ENCODE measurements at regions not wholly inside any gene's neighbourhood (a gene's known extent, or its start where the extent isn't known, plus 50 kb on each side); places are given as distances from the start of the nearest gene placed in this dataset.
A peak's percentile ranks its signal among the peaks of the same experiment; 100 is the strongest.

DNA sequence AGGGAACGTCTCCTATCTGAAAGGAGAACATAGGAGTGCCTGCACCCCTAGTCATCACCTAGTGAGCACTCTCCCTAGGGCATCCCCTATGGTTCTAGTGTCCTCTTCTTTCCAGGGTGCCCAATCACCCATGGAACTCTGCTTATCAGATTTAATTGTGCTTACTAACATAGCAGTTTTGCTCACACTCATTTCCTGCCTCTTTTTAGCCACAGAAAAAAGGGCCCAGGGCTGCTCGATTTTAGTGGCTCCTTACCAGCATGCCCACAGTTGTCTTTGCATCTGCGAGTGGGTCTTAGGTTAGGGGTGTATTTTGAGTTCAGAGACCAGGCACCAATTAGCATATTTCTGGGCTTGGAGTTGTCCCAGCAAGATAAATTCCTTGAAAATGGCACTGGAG is 1110.2 kb downstream of the TAF11L14 start:
- peaks cover 60% of the 10 kb centered on the region for H3K4me1 Mint-ChIP-seq (ENCODE audit: low read depth)
- peak; percentile 45 for ATAC-seq
- intact Hi-C loops (cut with micrococcal nuclease): no loop called here
- peaks cover 12% of the 10 kb centered on the region for H3K9me3 Mint-ChIP-seq
- CTCF ChIA-PET: no interaction called here
- no peaks in the 10 kb centered on the region for H3K27me3 Mint-ChIP-seq
- peak overlapping the region; percentile 88 for H3K27ac Mint-ChIP-seq
- peaks cover 32% of the 10 kb centered on the region for H3K36me3 Mint-ChIP-seq (ENCODE audit: low read depth)
- peak; percentile 38 for DNase-seq
- POLR2A ChIA-PET: no interaction called here
- H3K4me3 Mint-ChIP-seq: peak overlapping the region; percentile 87
- TF ChIP-seq, protein P1, sequence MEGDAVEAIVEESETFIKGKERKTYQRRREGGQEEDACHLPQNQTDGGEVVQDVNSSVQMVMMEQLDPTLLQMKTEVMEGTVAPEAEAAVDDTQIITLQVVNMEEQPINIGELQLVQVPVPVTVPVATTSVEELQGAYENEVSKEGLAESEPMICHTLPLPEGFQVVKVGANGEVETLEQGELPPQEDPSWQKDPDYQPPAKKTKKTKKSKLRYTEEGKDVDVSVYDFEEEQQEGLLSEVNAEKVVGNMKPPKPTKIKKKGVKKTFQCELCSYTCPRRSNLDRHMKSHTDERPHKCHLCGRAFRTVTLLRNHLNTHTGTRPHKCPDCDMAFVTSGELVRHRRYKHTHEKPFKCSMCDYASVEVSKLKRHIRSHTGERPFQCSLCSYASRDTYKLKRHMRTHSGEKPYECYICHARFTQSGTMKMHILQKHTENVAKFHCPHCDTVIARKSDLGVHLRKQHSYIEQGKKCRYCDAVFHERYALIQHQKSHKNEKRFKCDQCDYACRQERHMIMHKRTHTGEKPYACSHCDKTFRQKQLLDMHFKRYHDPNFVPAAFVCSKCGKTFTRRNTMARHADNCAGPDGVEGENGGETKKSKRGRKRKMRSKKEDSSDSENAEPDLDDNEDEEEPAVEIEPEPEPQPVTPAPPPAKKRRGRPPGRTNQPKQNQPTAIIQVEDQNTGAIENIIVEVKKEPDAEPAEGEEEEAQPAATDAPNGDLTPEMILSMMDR (IDR thresholded peaks at IDR 0.05): no peak

DNA sequence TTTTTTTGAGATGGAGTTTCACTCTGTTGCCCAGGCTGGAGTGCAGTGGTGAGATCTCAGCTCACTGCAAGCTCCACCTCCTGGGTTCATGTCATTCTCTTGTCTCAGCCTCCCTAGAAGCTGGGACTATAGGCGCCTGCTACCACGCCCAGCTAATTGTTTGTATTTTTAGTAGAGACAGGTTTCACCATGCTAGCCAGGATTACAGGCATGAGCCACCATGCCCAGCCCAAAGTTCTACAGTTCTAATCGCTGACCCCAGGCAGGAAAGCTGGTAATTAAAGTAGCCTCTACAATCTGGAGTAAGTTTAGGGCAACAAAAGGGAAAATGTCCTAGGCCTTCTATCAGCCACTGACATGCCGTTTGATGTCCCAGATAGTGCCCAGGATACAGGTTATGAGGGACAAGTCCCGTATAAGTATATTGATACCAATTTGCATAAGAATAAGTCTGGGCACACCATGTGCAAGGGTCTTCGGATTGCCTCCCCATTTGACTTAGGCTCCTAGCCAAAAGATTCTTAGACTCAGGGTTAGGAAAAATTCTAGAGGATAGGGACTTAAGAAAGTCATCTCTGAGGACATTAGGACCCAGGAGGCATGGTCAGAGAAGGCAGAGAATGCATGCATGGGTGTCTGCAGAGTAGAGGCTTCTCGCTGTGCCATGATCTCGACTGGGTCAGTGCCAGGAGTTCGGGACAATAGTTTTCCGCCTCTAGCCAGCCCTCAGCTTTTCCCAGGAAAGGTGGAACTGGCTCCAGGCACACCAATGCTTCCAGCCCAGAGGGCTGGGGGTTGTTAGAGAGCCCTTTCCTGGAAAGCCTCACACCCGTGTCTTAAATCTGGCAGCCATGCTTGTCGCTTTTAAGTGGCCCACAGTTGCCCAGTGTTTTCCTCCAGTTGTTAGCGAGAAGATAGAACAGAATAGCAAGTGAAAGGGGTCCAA is 1111.1 kb downstream of the TAF11L14 start:
- DNase-seq (peak; percentile 52), ATAC-seq (peak; percentile 41)
- peak overlapping the region; percentile 87 for H3K4me3 Mint-ChIP-seq
- H3K27ac Mint-ChIP-seq: peak overlapping the region; percentile 88
- intact Hi-C loops (cut with micrococcal nuclease): loop anchor here (5.0 kb wide), 1 partner anchor 48 kb away; no protein-coding TSS in a partner anchor
- no peaks in the 10 kb centered on the region for H3K27me3 Mint-ChIP-seq
- ChIA-PET CTCF (interaction anchor here (1.8 kb wide), 1 partner anchor 13 kb away, joined by 4 read pairs; no protein-coding TSS in a partner anchor), POLR2A (no interaction called here)
- peaks cover 15% of the 10 kb centered on the region for H3K9me3 Mint-ChIP-seq
- TF ChIP-seq, protein P1 (IDR thresholded peaks at IDR 0.05): no peak
- peaks cover 32% of the 10 kb centered on the region for H3K36me3 Mint-ChIP-seq (ENCODE audit: low read depth)
- peaks cover 63% of the 10 kb centered on the region for H3K4me1 Mint-ChIP-seq (ENCODE audit: low read depth)

DNA sequence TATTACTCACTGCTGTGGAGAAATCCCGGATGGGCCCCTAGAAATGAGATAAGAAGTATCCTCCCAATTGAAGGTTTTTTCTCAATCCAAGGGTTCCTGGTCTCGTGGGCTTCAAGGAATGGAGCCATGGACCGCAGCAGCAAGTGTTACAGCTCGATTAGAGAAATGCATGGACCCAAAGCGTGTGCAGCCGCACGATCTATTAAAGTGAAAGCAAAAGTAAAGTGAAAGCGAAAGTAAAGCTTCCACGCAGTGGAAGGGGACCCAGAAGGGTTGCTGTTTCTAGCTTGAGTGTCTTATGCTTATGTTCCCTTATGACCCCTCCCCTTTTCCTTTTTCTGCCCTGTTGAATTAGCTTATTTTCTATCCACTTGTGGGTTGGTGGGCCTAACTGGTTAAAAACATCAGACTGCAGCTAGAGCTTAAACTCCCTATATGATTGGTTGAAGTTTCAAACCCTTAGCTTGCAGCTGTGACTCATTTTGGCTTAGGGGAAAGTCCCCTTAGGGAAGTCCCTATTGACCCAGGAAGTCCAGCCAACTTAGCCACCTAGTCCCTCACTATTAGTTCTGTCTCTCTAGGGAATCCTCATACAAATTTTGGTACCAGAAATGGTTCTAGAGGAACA is 1111.8 kb downstream of the TAF11L14 start:
- Mint-ChIP-seq H3K27ac (peak overlapping the region; percentile 88), H3K36me3 (ENCODE audit: low read depth) (peaks cover 25% of the 10 kb centered on the region), H3K9me3 (peaks cover 15% of the 10 kb centered on the region), H3K27me3 (no peaks in the 10 kb centered on the region), H3K4me1 (ENCODE audit: low read depth) (peaks cover 55% of the 10 kb centered on the region), H3K4me3 (peak overlapping the region; percentile 87)
- intact Hi-C loops (cut with micrococcal nuclease): loop anchor here (5.0 kb wide), 1 partner anchor 49 kb away; no protein-coding TSS in a partner anchor
- POLR2A ChIA-PET: no interaction called here
- ATAC-seq (peak; percentile 79), DNase-seq (peak; percentile 46)
- TF ChIP-seq, protein P1 (IDR thresholded peaks at IDR 0.05): no peak
- CTCF ChIA-PET: interaction anchor here (1.8 kb wide), 1 partner anchor 13 kb away, joined by 4 read pairs; no protein-coding TSS in a partner anchor

DNA sequence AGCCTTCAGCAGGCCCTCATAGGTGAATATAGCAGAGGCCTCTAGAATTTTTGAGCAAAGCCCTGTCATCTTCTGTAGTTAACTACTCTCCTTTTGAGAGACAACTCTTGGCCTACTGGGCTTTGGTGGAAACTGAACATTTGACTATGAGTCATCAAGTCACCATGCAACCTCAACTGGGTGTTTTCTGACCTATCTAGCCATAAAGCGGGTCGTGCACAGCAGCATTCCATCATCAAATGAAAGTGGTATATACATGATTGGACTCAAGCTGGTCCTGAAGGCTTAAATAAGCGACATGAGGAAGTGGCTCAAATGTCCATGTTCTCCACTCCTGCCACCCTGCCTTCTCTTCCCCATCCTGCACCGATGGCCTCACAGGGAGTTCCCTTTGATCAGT is 1115.5 kb downstream of the TAF11L14 start:
- TF ChIP-seq, protein P1 (IDR thresholded peaks at IDR 0.05): no peak
- H3K4me3 Mint-ChIP-seq: no peak overlapping the region
- no peak overlapping the region for H3K27ac Mint-ChIP-seq
- ChIA-PET POLR2A (interaction anchor here (0.6 kb wide), 1 partner anchor 131 kb away, joined by 3 read pairs; no protein-coding TSS in a partner anchor), CTCF (no interaction called here)
- ATAC-seq: peak; percentile 34
- peaks cover 43% of the 10 kb centered on the region for H3K4me1 Mint-ChIP-seq (ENCODE audit: low read depth)
- H3K36me3 Mint-ChIP-seq (ENCODE audit: low read depth): peaks cover 8% of the 10 kb centered on the region
- intact Hi-C loops (cut with micrococcal nuclease): loop anchor here (5.0 kb wide), 1 partner anchor 52 kb away; no protein-coding TSS in a partner anchor
- peak; percentile 51 for DNase-seq
- H3K27me3 Mint-ChIP-seq: no peaks in the 10 kb centered on the region
- peaks cover 15% of the 10 kb centered on the region for H3K9me3 Mint-ChIP-seq

Measured in activated CD8-positive, alpha-beta T cell treated with anti-CD3 and anti-CD28 coated beads for 36 hours (primary cell).